H1 (cell line): ENCODE measurements at regions not wholly inside any gene's neighbourhood (a gene's known extent, or its start where the extent isn't known, plus 50 kb on each side); places are given as distances from the start of the nearest gene placed in this dataset.

ENCODE experiments used
- CTCF ChIA-PET: fragments of 300-600 bp; sonication (Branson Sonifier 250); formaldehyde crosslinking; loops from one replicate; lab custom pipeline; 2021; ENCODE audit not compliant: partially characterized antibody; lab: Charles Lee
- POLR2A ChIA-PET: fragments of 300-600 bp; sonication (Branson Sonifier 250); formaldehyde crosslinking; loops from one replicate; lab custom pipeline; 2021; ENCODE audit warnings: inconsistent platforms; ENCODE audit not compliant: partially characterized antibody; lab: Charles Lee
- DNase-seq, 2 experiments: peaks; one replicate each; pipeline versions ENCODE4 v3.0.0 to v3.0.0-alpha.2; 2010 to 2022; ENCODE audit warnings: low spot score in 2 of 2, low read depth in 1 of 2, mixed read lengths in 1 of 2
- FAIRE-seq: peaks from 2 replicates; lab custom pipeline; 2011; peaks lifted over from hg19 to GRCh38; lab: Jason Lieb, UNC
- H2AFZ ChIP-seq: 2 replicates; pipeline ENCODE4 v1.8.1; 2012; ENCODE audit warnings: low read length, inconsistent platforms
- H2AK5ac ChIP-seq: 2 replicates; pipeline ENCODE4 v1.6.1; 2013; ENCODE audit warnings: low read depth, low read length
- H2BK120ac ChIP-seq: replicated peaks from 2 replicates; pipeline ENCODE3; 2013; ENCODE audit warnings: low read depth, low read length, inconsistent platforms
- H2BK12ac ChIP-seq: 2 replicates; pipeline ENCODE4 v1.6.1; 2013; ENCODE audit warnings: low read depth, low read length
- H2BK15ac ChIP-seq: 2 replicates; pipeline ENCODE4 v1.6.1; 2013; ENCODE audit warnings: low read length
- H2BK20ac ChIP-seq: 2 replicates; pipeline ENCODE4 v1.6.1; 2013; ENCODE audit warnings: low read length
- H2BK5ac ChIP-seq: 2 replicates; pipeline ENCODE4 v1.6.1; 2013; ENCODE audit warnings: low read depth, low read length
- H3K14ac ChIP-seq: 2 replicates; pipeline ENCODE4 v1.6.1; 2013; ENCODE audit warnings: inconsistent platforms; ENCODE audit not compliant: insufficient read length
- H3K18ac ChIP-seq: 2 replicates; pipeline ENCODE4 v1.6.1; 2013; ENCODE audit warnings: low read length; ENCODE audit errors: extremely low read depth
- H3K23ac ChIP-seq: 2 replicates; pipeline ENCODE4 v1.6.1; 2013; ENCODE audit warnings: inconsistent platforms; ENCODE audit not compliant: insufficient read length
- H3K23me2 ChIP-seq: 2 replicates; pipeline ENCODE4 v1.6.1; 2013; ENCODE audit warnings: low read depth, low read length
- H3K27ac ChIP-seq: 2 replicates; pipeline ENCODE4 v1.6.1; 2011; ENCODE audit warnings: low read depth, low read length, inconsistent platforms
- H3K27me3 ChIP-seq, 4 experiments: replicated peaks in 1 of 4; 1 replicate in 1 of 4; 2 replicates in 3 of 4; pipeline versions ENCODE4 v1.6.1 to v1.8.1; 2011 to 2013; ENCODE audit warnings: low read length in 3 of 4, mild to moderate bottlenecking in 3 of 4, inconsistent platforms in 2 of 4, mixed read lengths in 2 of 4, moderate library complexity in 1 of 4; ENCODE audit not compliant: control insufficient read depth in 3 of 4, insufficient read depth in 3 of 4; ENCODE audit errors: extremely low read depth in 1 of 4
- H3K36me3 ChIP-seq, 4 experiments: 2 replicates each; pipeline versions ENCODE4 v1.6.1 to v1.8.1; 2011 to 2013; ENCODE audit warnings: mild to moderate bottlenecking in 4 of 4, low read length in 3 of 4, moderate library complexity in 2 of 4, control low read depth in 1 of 4, inconsistent platforms in 1 of 4; ENCODE audit not compliant: insufficient read depth in 4 of 4, control insufficient read depth in 2 of 4
- H3K4ac ChIP-seq: replicated peaks from 2 replicates; pipeline ENCODE3; 2013; ENCODE audit warnings: low read length, low read depth, mixed read lengths, inconsistent platforms; ENCODE audit not compliant: insufficient read length
- H3K4me1 ChIP-seq, 4 experiments: replicated peaks in 1 of 4; 1 replicate in 1 of 4; 2 replicates in 3 of 4; pipeline versions ENCODE4 v1.6.1 to v1.8.1; 2011 to 2013; ENCODE audit warnings: low read length in 3 of 4, inconsistent platforms in 2 of 4, mixed read lengths in 1 of 4; ENCODE audit not compliant: insufficient read depth in 4 of 4, control insufficient read depth in 3 of 4
- H3K4me2 ChIP-seq, 2 experiments: 2 replicates each; pipeline versions ENCODE4 v1.6.1 to v1.8.1; 2011 to 2013; ENCODE audit warnings: low read depth in 2 of 2, low read length in 2 of 2, control low read depth in 1 of 2, inconsistent platforms in 1 of 2, mild to moderate bottlenecking in 1 of 2; ENCODE audit not compliant: insufficient read depth in 1 of 2
- H3K4me3 ChIP-seq, 4 experiments: fragments of 200-600, 300-600 bp in 1 of 4; sonication (generic), shearing (Covaris generic), sonication (Bioruptor Twin) in 1 of 4; 2 replicates each; pipeline versions ENCODE4 v1.5.1 to v1.8.1; 2011 to 2016; ENCODE audit warnings: low read length in 4 of 4, low read depth in 3 of 4, control low read depth in 2 of 4, inconsistent platforms in 2 of 4, mild to moderate bottlenecking in 2 of 4, mixed read lengths in 1 of 4, moderate library complexity in 1 of 4; ENCODE audit not compliant: insufficient read depth in 2 of 4; ENCODE audit errors: extremely low read depth in 1 of 4
- H3K56ac ChIP-seq: replicated peaks from 2 replicates; pipeline ENCODE3; 2013; ENCODE audit warnings: low read depth, mild to moderate bottlenecking, mixed read lengths, low read length, inconsistent platforms; ENCODE audit not compliant: insufficient read length
- H3K79me1 ChIP-seq: 2 replicates; pipeline ENCODE4 v1.6.1; 2013; ENCODE audit warnings: low read depth, low read length, control low read depth
- H3K79me2 ChIP-seq, 2 experiments: 2 replicates each; pipeline versions ENCODE4 v1.6.1 to v1.8.1; 2012 to 2013; ENCODE audit warnings: low read length in 2 of 2, mild to moderate bottlenecking in 2 of 2, inconsistent platforms in 1 of 2; ENCODE audit not compliant: insufficient read depth in 2 of 2, control insufficient read depth in 1 of 2
- H3K9ac ChIP-seq, 4 experiments: replicated peaks in 1 of 4; 1 replicate in 1 of 4; 2 replicates in 3 of 4; pipeline versions ENCODE4 v1.6.1 to v1.8.1; 2011 to 2013; ENCODE audit warnings: low read depth in 3 of 4, low read length in 3 of 4, control low read depth in 2 of 4, mild to moderate bottlenecking in 2 of 4, moderate library complexity in 2 of 4, inconsistent platforms in 1 of 4; ENCODE audit errors: extremely low read depth in 1 of 4
- H3K9me3 ChIP-seq, 2 experiments: 2 replicates each; pipeline versions ENCODE4 v1.6.1 to v1.8.1; 2012 to 2013; ENCODE audit warnings: mild to moderate bottlenecking in 2 of 2, moderate library complexity in 2 of 2, control low read depth in 1 of 2, inconsistent platforms in 1 of 2, low read depth in 1 of 2, low read length in 1 of 2, mixed read lengths in 1 of 2; ENCODE audit not compliant: insufficient read depth in 2 of 2
- H4K20me1 ChIP-seq, 2 experiments: replicated peaks in 1 of 2; 2 replicates each; pipeline versions ENCODE3 to v1.8.1; 2011 to 2013; ENCODE audit warnings: inconsistent platforms in 2 of 2, low read length in 2 of 2, mild to moderate bottlenecking in 1 of 2; ENCODE audit not compliant: insufficient read depth in 2 of 2, control insufficient read depth in 1 of 2
- H4K5ac ChIP-seq: 2 replicates; pipeline ENCODE4 v1.6.1; 2013; ENCODE audit warnings: low read length, low read depth, mixed read lengths, inconsistent platforms; ENCODE audit not compliant: insufficient read length
- H4K8ac ChIP-seq: 2 replicates; pipeline ENCODE4 v1.8.0; 2013; ENCODE audit warnings: mild to moderate bottlenecking, moderate library complexity, low read length, inconsistent platforms; ENCODE audit not compliant: insufficient read depth; ENCODE audit errors: extremely low read depth
- H4K91ac ChIP-seq: replicated peaks from 2 replicates; pipeline ENCODE3; 2013; ENCODE audit warnings: low read length, mixed read lengths, inconsistent platforms; ENCODE audit not compliant: insufficient read length
- ASH2L ChIP-seq: fragments of 200-600, 300-600 bp; sonication (generic); IDR thresholded peaks from one replicate; pipeline ENCODE4 v1.7.1; 2017; ENCODE audit warnings: low read length
- BACH1 ChIP-seq: IDR thresholded peaks from 2 replicates; pipeline ENCODE4 v1.6.1; 2012; ENCODE audit warnings: low read length, improper control_type of control experiment
- CREB1 ChIP-seq: IDR thresholded peaks from 2 replicates; pipeline ENCODE4 v1.6.1; 2012; ENCODE audit warnings: inconsistent platforms
- EGR1 ChIP-seq: IDR thresholded peaks from 2 replicates; pipeline ENCODE4 v1.6.1; 2011; ENCODE audit warnings: low read depth, low read length, borderline replicate concordance
- GTF2F1 ChIP-seq: IDR thresholded peaks from 2 replicates; pipeline ENCODE4 v1.6.1; 2012; ENCODE audit warnings: low read depth, low read length, improper control_type of control experiment, borderline replicate concordance
- JUND ChIP-seq: IDR thresholded peaks from 2 replicates; pipeline ENCODE4 v1.6.1; 2011; ENCODE audit warnings: mild to moderate bottlenecking, improper control_type of control experiment, low read length
- KDM1A ChIP-seq: fragments of 200-600, 300-600 bp; sonication (generic); IDR thresholded peaks from 2 replicates; pipeline ENCODE4 v1.7.1; 2016; ENCODE audit warnings: mild to moderate bottlenecking, low read length, borderline replicate concordance
- KDM4A ChIP-seq: IDR thresholded peaks from one replicate; pipeline ENCODE4 v1.7.1; 2012; ENCODE audit warnings: low read depth, mild to moderate bottlenecking, moderate library complexity, low read length, inconsistent platforms; ENCODE audit not compliant: severe bottlenecking
- MAFK ChIP-seq: IDR thresholded peaks from 2 replicates; pipeline ENCODE4 v1.6.1; 2012; ENCODE audit warnings: low read depth, mild to moderate bottlenecking, improper control_type of control experiment, low read length
- SP2 ChIP-seq: IDR thresholded peaks from 2 replicates; pipeline ENCODE4 v1.6.1; 2012; ENCODE audit warnings: mild to moderate bottlenecking, low read length, inconsistent platforms
- SUZ12 ChIP-seq: fragments of 200-600 bp; sonication (generic); IDR thresholded peaks from 2 replicates; pipeline ENCODE4 v1.6.1; 2012; ENCODE audit warnings: mild to moderate bottlenecking, inconsistent platforms, low read length, moderate library complexity, mixed read lengths
- TBP ChIP-seq: IDR thresholded peaks from 2 replicates; pipeline ENCODE4 v1.6.1; 2011; ENCODE audit warnings: low read depth, low read length, improper control_type of control experiment
- WGBS, 2 experiments: shearing (Covaris generic) in 1 of 2; methylation state at CpG; one replicate each; pipeline versions ENCODE4 v1.1.6 to v1.1.7; 2013 to 2015; ENCODE audit warnings: low lambda C conversion rate in 2 of 2, mixed read lengths in 2 of 2, inconsistent platforms in 1 of 2, low coverage in 1 of 2, missing lambda C conversion rate in 1 of 2; ENCODE audit not compliant: insufficient replicate concordance in 2 of 2, insufficient coverage in 1 of 2, insufficient read length in 1 of 2; ENCODE audit errors: extremely low coverage in 1 of 2, missing lambda C conversion rate in 1 of 2; 5-methylcytosine and 5-hydroxymethylcytosine counted together
- TF ChIP-seq, protein P1 (sequence below): IDR thresholded peaks from 2 replicates; pipeline ENCODE4 v1.6.1; 2011; ENCODE audit warnings: low read depth, mild to moderate bottlenecking, low read length; ENCODE audit not compliant: insufficient read depth
- TF ChIP-seq, protein P2 (sequence below): IDR thresholded peaks from 2 replicates; pipeline ENCODE4 v1.6.1; 2012; ENCODE audit warnings: inconsistent platforms

DNA sequence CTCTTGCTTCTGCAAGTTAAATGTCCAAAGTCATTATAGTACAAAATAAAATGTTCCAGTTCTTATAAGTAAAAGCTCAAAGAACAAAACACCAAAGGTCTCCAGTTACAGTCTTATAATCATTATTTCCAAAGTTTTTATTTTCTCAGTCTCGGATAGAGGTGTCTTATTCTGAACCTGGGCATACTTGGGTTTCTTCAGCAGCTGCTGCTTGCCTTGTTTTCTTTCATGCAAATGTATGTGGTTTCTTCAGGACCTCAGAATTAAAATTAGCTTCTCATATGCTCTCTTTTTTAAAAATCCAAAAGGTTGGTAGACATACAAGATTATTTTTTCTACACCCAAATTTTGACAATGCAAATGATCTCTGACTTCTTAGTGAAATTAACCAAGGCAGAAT is 383.0 kb downstream of the METTL4 start:
- Histone ChIP-seq H2BK12ac (no peak overlapping the region), H3K56ac (no peak overlapping the region), H3K18ac (no peak overlapping the region), H3K4me3 (no peak overlapping the region), H3K27ac (no peak overlapping the region), H3K4me2 (no peak overlapping the region), H3K23me2 (no peaks in the 10 kb centered on the region), H4K8ac (no peak overlapping the region), H2AFZ (no peak overlapping the region), H3K14ac (no peak overlapping the region), H2BK20ac (no peak overlapping the region), H4K91ac (no peak overlapping the region), H3K4me1 (no peaks in the 10 kb centered on the region), H3K9ac (no peak overlapping the region), H3K36me3 (no peaks in the 10 kb centered on the region; a peak in 1 of 8 replicates), H2AK5ac (no peak overlapping the region), H3K23ac (no peak overlapping the region), H3K9me3 (no peaks in the 10 kb centered on the region), H2BK15ac (no peak overlapping the region), H2BK120ac (no peak overlapping the region), H3K4ac (no peak overlapping the region), H3K79me1 (no peaks in the 10 kb centered on the region), H2BK5ac (no peak overlapping the region), H3K27me3 (no peaks in the 10 kb centered on the region), H4K5ac (no peak overlapping the region), H4K20me1 (no peaks in the 10 kb centered on the region), H3K79me2 (no peaks in the 10 kb centered on the region)
- ChIA-PET CTCF (interaction anchor here (0.6 to 1.2 kb wide), 2 partner anchors 9 to 436 kb away, joined by 3 read pairs; no protein-coding TSS in a partner anchor), POLR2A (no interaction called here)
- WGBS, 2 experiments, result 100% methylated on average over 1 of the region's 1 CpG; no CpG with 5 or more reads in 1 of the 2 experiments
- no peak for FAIRE-seq
- DNase-seq, result no peak
- TF ChIP-seq, protein P1, sequence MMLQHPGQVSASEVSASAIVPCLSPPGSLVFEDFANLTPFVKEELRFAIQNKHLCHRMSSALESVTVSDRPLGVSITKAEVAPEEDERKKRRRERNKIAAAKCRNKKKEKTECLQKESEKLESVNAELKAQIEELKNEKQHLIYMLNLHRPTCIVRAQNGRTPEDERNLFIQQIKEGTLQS, result no peak
- TF ChIP-seq SUZ12, result no peak
- no peak for TF ChIP-seq CREB1
- TF ChIP-seq BACH1, result no peak
- no peak for TF ChIP-seq KDM1A
- no peak for TF ChIP-seq MAFK
- TF ChIP-seq, protein P2, sequence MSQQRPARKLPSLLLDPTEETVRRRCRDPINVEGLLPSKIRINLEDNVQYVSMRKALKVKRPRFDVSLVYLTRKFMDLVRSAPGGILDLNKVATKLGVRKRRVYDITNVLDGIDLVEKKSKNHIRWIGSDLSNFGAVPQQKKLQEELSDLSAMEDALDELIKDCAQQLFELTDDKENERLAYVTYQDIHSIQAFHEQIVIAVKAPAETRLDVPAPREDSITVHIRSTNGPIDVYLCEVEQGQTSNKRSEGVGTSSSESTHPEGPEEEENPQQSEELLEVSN, result no peak
- no peak for TF ChIP-seq JUND
- TF ChIP-seq EGR1, result no peak
- no peak for TF ChIP-seq KDM4A
- no peak for TF ChIP-seq GTF2F1
- no peak for TF ChIP-seq TBP
- TF ChIP-seq SP2, result no peak
- no peak for TF ChIP-seq ASH2L
